ENCODE measurements at regions not wholly inside any gene's neighbourhood (a gene's known extent, or its start where the extent isn't known, plus 50 kb on each side); places are given as distances from the start of the nearest gene placed in this dataset.

DNA sequence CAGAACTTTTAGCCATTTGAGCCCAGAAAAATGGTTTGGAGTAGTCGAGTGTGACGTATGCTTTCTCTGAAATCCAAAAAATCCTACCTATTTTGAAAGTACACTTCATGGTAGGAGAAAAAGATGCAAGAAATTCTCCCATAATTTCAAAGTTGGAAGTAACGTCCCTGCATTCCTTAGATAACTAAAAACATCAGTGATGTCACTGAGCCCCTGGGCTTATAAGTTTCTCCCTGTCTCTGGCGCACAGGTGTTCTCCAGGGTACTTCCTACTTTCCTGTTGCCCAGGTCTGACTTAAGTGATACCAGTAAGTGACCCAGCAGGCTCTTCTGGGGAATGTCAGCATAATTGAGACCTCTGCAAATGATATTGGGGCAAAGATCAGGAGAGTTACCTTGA is 90.5 kb upstream of the WDR1 start:
- H3K36me3 ChIP-seq (ENCODE audit: low read depth, missing control alignments), result no peaks in the 10 kb centered on the region
- no peaks in the 10 kb centered on the region for H3K27me3 ChIP-seq
- no peak overlapping the region for H3K4me3 ChIP-seq
- 55 to 58% methylated on average over 4 of the region's 4 CpGs for whole genome bisulfite sequencing, 2 donors
- DNase-seq, result no peak
- H3K27ac ChIP-seq, result no peak overlapping the region
- no peaks in the 10 kb centered on the region for H3K9me3 ChIP-seq
- no peaks in the 10 kb centered on the region for H3K4me1 ChIP-seq
- intact Hi-C loops (cut with DNase I; ENCODE audit: low total_unique reads), result no loop called here
- TF ChIP-seq POLR2A (IDR thresholded peaks at IDR 0.05), result no peak
- TF ChIP-seq, protein P1, sequence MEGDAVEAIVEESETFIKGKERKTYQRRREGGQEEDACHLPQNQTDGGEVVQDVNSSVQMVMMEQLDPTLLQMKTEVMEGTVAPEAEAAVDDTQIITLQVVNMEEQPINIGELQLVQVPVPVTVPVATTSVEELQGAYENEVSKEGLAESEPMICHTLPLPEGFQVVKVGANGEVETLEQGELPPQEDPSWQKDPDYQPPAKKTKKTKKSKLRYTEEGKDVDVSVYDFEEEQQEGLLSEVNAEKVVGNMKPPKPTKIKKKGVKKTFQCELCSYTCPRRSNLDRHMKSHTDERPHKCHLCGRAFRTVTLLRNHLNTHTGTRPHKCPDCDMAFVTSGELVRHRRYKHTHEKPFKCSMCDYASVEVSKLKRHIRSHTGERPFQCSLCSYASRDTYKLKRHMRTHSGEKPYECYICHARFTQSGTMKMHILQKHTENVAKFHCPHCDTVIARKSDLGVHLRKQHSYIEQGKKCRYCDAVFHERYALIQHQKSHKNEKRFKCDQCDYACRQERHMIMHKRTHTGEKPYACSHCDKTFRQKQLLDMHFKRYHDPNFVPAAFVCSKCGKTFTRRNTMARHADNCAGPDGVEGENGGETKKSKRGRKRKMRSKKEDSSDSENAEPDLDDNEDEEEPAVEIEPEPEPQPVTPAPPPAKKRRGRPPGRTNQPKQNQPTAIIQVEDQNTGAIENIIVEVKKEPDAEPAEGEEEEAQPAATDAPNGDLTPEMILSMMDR (IDR thresholded peaks at IDR 0.05), result no peak

DNA sequence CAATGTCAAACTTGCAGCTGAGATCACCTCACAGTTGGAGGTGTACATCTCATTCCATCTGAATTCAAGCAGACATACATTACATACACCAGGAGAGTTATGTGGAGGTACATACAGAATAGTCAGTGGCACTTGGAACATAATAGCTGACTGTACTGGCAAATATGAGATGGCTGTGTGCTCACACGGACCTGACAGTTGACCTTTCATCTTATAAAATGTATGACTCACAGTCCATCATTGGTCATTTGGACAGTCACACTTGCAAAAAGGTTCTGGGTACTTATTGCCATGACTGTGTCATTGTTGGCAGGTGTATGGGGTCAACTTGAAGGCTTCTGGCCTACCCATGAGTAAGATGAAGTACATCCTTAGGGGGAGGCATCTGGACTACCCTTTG is 88.6 kb upstream of the WDR1 start:
- Histone ChIP-seq H3K27me3 (no peaks in the 10 kb centered on the region), H3K9me3 (no peaks in the 10 kb centered on the region), H3K4me1 (no peaks in the 10 kb centered on the region), H3K27ac (no peak overlapping the region), H3K36me3 (ENCODE audit: low read depth, missing control alignments) (no peaks in the 10 kb centered on the region), H3K4me3 (no peak overlapping the region)
- TF ChIP-seq, protein P1 (IDR thresholded peaks at IDR 0.05), result no peak
- TF ChIP-seq POLR2A (IDR thresholded peaks at IDR 0.05), result no peak
- WGBS, 2 donors, result 32 to 38% methylated on average over 1 of the region's 1 CpG
- intact Hi-C loops (cut with DNase I; ENCODE audit: low total_unique reads), result no loop called here
- DNase-seq, result no peak

DNA sequence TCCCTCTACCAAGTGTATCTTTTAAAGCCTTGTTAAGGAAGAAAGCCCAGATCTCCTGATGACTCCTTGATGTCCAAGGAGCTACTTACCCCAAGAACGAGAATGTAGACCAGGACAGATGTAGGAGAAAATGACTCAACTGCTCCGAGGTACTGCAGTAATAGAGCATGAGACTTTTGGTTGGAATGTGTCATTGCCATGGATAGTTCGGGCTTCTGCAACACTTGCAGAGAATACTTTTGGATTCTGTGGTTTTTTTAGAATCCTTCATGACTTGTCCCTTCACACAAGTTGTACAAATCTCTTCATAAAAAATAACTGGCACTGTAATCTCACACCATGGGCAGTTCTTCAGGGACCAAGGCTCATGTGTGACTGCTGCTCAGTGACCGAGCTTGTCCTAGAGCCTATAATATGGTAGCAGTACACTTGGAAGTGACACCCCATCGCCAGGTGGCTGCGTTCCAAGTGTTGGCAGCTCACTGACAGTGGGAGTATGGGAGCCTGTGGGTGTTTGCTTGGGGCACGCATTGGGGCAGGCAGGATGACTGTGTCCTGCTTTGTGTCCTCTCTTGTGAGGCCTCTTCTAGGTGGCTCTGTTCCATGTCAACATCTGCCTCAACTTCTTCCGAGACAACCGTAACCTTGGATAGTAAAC is 87.9 kb upstream of the WDR1 start:
- no peak overlapping the region for H3K4me3 ChIP-seq
- TF ChIP-seq POLR2A (IDR thresholded peaks at IDR 0.05), result no peak
- TF ChIP-seq, protein P1 (IDR thresholded peaks at IDR 0.05), result no peak
- H3K36me3 ChIP-seq (ENCODE audit: low read depth, missing control alignments), result no peaks in the 10 kb centered on the region
- DNase-seq, result no peak
- intact Hi-C loops (cut with DNase I; ENCODE audit: low total_unique reads), result no loop called here
- no peaks in the 10 kb centered on the region for H3K27me3 ChIP-seq
- no peaks in the 10 kb centered on the region for H3K4me1 ChIP-seq
- 60 to 83% methylated on average over 9 of the region's 9 CpGs for WGBS, 2 donors
- H3K27ac ChIP-seq, result no peak overlapping the region
- no peaks in the 10 kb centered on the region for H3K9me3 ChIP-seq

DNA sequence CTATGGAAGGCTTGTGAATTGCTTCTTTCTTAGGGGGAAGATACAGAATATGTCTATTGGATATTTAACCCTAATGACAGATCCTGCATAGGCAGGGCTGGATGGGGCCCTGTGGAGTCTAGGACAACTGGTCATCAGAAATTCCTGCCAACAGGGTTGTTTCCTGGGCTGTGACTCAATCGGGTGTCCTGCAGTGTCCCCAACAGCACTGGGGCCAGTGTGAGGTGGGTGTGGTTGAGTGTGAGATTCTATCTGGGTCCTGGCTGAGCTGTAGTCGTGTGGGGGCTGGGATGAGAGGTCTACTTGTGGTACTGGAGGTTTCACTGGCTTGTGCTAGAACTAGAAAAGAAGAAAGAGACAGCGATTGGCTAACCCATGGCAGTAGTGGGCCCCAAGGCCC is 87.3 kb upstream of the WDR1 start:
- no peak for TF ChIP-seq POLR2A (IDR thresholded peaks at IDR 0.05)
- TF ChIP-seq, protein P1 (IDR thresholded peaks at IDR 0.05), result no peak
- no peaks in the 10 kb centered on the region for H3K4me1 ChIP-seq
- 60 to 70% methylated on average over 3 of the region's 3 CpGs for WGBS, 2 donors
- no peaks in the 10 kb centered on the region for H3K9me3 ChIP-seq
- no peak overlapping the region for H3K4me3 ChIP-seq
- H3K27me3 ChIP-seq, result no peaks in the 10 kb centered on the region
- DNase-seq, result no peak
- no peaks in the 10 kb centered on the region for H3K36me3 ChIP-seq (ENCODE audit: low read depth, missing control alignments)
- no peak overlapping the region for H3K27ac ChIP-seq
- intact Hi-C loops (cut with DNase I; ENCODE audit: low total_unique reads), result no loop called here

Measured in testis (tissue), 2 donors.